Stimulated activated CD8-positive, alpha-beta memory T cell treated with anti-CD3 and anti-CD28 coated beads, Interleukin-2, amount 100 ng/mL, for 1 hour (primary cell): ENCODE measurements at regions not wholly inside any gene's neighbourhood (a gene's known extent, or its start where the extent isn't known, plus 50 kb on each side); places are given as distances from the start of the nearest gene placed in this dataset.
"Not testable (repeated sequence)": the region's sequence is repeated elsewhere in the genome, so short reads cannot be mapped to it uniquely, and the experiment has no call there.

Experiments
- DNase-seq, 2 donors: peaks; one replicate each; pipeline ENCODE4 v3.0.0-alpha.2; 2020; ENCODE audit warnings: low read depth in 2 of 2

GRCh38 chr1:38186566-38186965 is 140.0 kb upstream of the POU3F1 start:
- DNase-seq = no peak

GRCh38 chr1:38185913-38186312 is 139.3 kb upstream of the POU3F1 start:
- no peak for DNase-seq

GRCh38 chr1:38183747-38184146 is 137.2 kb upstream of the POU3F1 start:
- DNase-seq = no peak

- no peak for DNase-seq
Measured at GRCh38 chr1:38183096-38183495, 136.5 kb upstream of the POU3F1 start.

GRCh38 chr1:38180388-38180787 is 133.8 kb upstream of the POU3F1 start:
- DNase-seq = not testable (repeated sequence)

- DNase-seq = no peak
Measured at GRCh38 chr1:38179483-38179882, 132.9 kb upstream of the POU3F1 start.

- DNase-seq = no peak
Measured at GRCh38 chr1:38178216-38178615, 131.6 kb upstream of the POU3F1 start.

- DNase-seq = no peak
Measured at GRCh38 chr1:38175121-38175520, 128.5 kb upstream of the POU3F1 start.

- DNase-seq = no peak
Measured at GRCh38 chr1:38173848-38174247, 127.3 kb upstream of the POU3F1 start.

- no peak for DNase-seq
Measured at GRCh38 chr1:38173157-38173831, 126.7 kb upstream of the POU3F1 start.

GRCh38 chr1:38169121-38169520 is 122.5 kb upstream of the POU3F1 start:
- no peak for DNase-seq

- DNase-seq = no peak
Measured at GRCh38 chr1:38168365-38168764, 121.8 kb upstream of the POU3F1 start.

- DNase-seq = no peak
Measured at GRCh38 chr1:38166461-38166860, 119.9 kb upstream of the POU3F1 start.

GRCh38 chr1:38153778-38154470 is 107.3 kb upstream of the POU3F1 start:
- DNase-seq = no peak

GRCh38 chr1:38153066-38153777 is 106.6 kb upstream of the POU3F1 start:
- no peak for DNase-seq

GRCh38 chr1:38152351-38153065 is 105.9 kb upstream of the POU3F1 start:
- DNase-seq = no peak

GRCh38 chr1:38151399-38151798 is 104.8 kb upstream of the POU3F1 start:
- DNase-seq = no peak

GRCh38 chr1:38146079-38146478 is 99.5 kb upstream of the POU3F1 start:
- not testable (repeated sequence) for DNase-seq

GRCh38 chr1:38142606-38143005 is 96.0 kb upstream of the POU3F1 start:
- DNase-seq = no peak

- DNase-seq = no peak
Measured at GRCh38 chr1:38141483-38141882, 94.9 kb upstream of the POU3F1 start.

- no peak for DNase-seq
Measured at GRCh38 chr1:38139738-38140487, 93.3 kb upstream of the POU3F1 start.
